Glomerular visceral epithelial cell (primary cell): ENCODE measurements at regions not wholly inside any gene's neighbourhood (a gene's known extent, or its start where the extent isn't known, plus 50 kb on each side); places are given as distances from the start of the nearest gene placed in this dataset.
A peak's percentile ranks its signal among the peaks of the same experiment; 100 is the strongest.
"Not testable (repeated sequence)": the region's sequence is repeated elsewhere in the genome, so short reads cannot be mapped to it uniquely, and the experiment has no call there.

Experiments used
- DNase-seq: peaks from one replicate; pipeline ENCODE4 v3.0.0-alpha.2; 2016; ENCODE audit errors: extremely low spot score

GRCh38 chr5:110242950-110243349 is 483.5 kb downstream of the TMEM232 start:
- DNase-seq = no peak

GRCh38 chr5:110248921-110249320 is 477.6 kb downstream of the TMEM232 start:
- no peak for DNase-seq

- no peak for DNase-seq
Observed at GRCh38 chr5:110250355-110250754, 476.1 kb downstream of the TMEM232 start.

GRCh38 chr5:110250755-110251154 is 475.7 kb downstream of the TMEM232 start:
- DNase-seq = no peak

GRCh38 chr5:110251366-110251765 is 475.1 kb downstream of the TMEM232 start:
- peak; percentile 4 for DNase-seq

- DNase-seq = no peak
Observed at GRCh38 chr5:110255194-110255593, 471.3 kb downstream of the TMEM232 start.

GRCh38 chr5:110256298-110256697 is 470.2 kb downstream of the TMEM232 start:
- DNase-seq = no peak

- DNase-seq = no peak
Observed at GRCh38 chr5:110257971-110258370, 468.5 kb downstream of the TMEM232 start.

GRCh38 chr5:110258460-110259216 is 467.8 kb downstream of the TMEM232 start:
- DNase-seq = peak; percentile 71

- DNase-seq = no peak
Observed at GRCh38 chr5:110262749-110263148, 463.7 kb downstream of the TMEM232 start.

- DNase-seq = no peak
Observed at GRCh38 chr5:110264661-110265060, 461.8 kb downstream of the TMEM232 start.

- DNase-seq = no peak
Observed at GRCh38 chr5:110265162-110265561, 461.3 kb downstream of the TMEM232 start.

GRCh38 chr5:110267714-110268113 is 458.8 kb downstream of the TMEM232 start:
- no peak for DNase-seq

GRCh38 chr5:110268283-110268682 is 458.2 kb downstream of the TMEM232 start:
- DNase-seq = no peak

- DNase-seq = no peak
Observed at GRCh38 chr5:110268985-110269384, 457.5 kb downstream of the TMEM232 start.

- no peak for DNase-seq
Observed at GRCh38 chr5:110269478-110270142, 456.9 kb downstream of the TMEM232 start.

GRCh38 chr5:110275878-110276277 is 450.6 kb downstream of the TMEM232 start:
- DNase-seq = no peak

- DNase-seq = not testable (repeated sequence)
Observed at GRCh38 chr5:110278449-110278848, 448.0 kb downstream of the TMEM232 start.

- not testable (repeated sequence) for DNase-seq
Observed at GRCh38 chr5:110284121-110284520, 442.4 kb downstream of the TMEM232 start.

GRCh38 chr5:110288766-110289511 is 437.5 kb downstream of the TMEM232 start:
- peak; percentile 36 for DNase-seq

- DNase-seq = no peak
Observed at GRCh38 chr5:110289512-110289810, 437.0 kb downstream of the TMEM232 start.

- no peak for DNase-seq
Observed at GRCh38 chr5:110290542-110290941, 435.9 kb downstream of the TMEM232 start.

GRCh38 chr5:110294281-110294680 is 432.2 kb downstream of the TMEM232 start:
- DNase-seq = no peak
